ENCODE measurements at regions not wholly inside any gene's neighbourhood (a gene's known extent, or its start where the extent isn't known, plus 50 kb on each side); places are given as distances from the start of the nearest gene placed in this dataset.

GRCh38 chr10:3421537-3422257, 249.1 kb upstream of the PITRM1 start:
- DNase-seq: no peak

DNA sequence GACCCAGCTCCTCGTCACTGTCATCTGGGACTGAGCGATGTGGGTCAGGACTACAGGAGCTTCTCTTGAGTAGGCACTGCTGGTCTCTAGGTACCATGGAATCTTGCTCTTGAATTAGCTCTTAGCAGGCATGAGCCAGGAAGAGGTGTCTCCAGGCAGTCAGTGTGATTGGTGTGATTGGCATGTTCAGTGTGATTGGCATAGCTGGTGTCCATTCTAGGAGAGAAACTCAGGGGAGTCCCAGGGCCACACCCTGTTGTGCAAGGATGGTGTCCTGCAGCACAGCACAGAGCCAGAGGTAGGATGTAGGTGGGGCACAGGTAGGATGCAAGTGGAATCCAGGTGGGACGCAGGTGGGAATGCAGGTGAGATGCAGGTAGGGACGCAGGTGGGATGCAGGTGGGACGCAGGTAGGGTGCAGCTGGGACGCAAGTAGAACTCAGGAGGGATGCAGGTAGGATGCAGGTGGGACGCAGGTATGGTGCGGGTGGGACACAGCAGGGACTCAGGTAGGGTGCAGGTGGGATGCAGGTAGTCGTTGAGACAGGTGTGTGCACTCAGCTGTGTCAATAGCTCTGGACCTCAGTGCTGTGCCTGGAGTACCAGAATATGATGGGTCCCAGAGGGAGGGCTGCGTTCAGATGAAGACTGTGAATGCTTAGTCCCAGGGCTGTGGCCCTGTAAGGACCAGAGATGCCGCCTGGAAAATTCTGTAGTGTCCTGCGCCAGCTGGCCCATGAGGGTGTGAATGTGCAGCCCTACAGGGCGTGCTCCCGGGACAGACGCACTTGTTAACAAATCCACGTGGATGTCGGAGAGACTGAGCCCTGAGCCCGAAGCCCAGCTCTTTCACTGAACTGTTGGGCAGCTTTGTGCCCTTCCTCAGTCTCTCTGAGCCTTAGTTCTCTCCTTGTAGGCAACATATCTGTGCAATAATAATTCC, 248.2 kb upstream of the PITRM1 start:
- DNase-seq: no peak

DNA sequence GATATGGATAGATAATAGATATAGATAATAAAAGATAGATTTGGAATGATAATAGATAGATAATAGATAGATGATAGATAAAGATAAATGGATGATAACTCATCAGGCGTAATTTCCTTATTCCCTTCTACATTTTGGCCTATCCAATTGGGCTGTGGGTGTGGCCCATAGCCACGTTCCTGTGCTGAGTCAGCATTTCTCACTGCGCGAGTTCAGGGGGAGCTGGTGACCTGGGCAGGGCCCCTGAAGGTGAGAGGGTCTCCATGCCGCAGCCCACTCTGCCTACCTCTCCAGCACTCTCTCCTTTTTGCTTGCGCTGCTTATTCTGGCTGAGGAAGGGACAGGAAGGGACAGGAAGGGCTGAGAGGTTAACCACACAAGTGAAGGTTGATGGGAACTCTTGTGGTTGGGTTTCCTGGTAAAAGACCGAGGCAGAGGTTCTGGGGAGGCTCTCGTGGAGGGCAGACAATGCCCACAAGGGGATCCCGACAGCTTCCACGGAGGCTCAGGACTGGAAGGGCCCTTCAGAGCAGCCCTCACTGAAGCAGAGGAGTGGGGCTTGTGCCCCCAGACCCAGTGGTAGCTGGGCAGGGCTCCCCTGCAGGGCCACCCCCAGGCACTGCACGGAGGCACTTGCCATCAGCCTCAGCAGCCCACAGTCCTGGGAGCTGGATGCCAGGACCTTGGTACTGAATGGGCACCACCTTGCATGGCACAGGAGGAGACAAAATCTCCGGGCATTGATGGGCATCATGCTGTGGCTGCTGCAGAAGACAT, 247.3 kb upstream of the PITRM1 start:
- DNase-seq: no peak

DNA sequence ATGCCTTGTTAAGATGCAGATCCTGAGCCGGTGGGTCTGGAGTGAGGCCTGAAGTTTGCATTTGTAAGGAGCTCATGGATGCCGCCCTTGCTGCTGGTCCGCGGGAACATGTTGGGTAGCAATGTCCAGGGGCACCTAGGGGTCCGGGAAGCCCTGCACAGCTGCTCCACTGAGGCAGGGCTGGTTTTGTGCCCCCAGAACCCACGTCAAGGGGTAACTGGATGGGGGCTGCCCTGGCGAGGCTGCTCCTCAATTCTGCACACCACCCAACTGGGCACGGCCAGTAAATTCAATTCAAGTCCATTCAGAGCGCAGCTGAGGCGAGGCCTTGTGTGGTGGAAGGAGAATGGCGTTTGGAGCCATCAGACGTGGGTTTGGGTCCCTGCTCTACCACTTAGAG, 246.3 kb upstream of the PITRM1 start:
- no peak for DNase-seq

DNA sequence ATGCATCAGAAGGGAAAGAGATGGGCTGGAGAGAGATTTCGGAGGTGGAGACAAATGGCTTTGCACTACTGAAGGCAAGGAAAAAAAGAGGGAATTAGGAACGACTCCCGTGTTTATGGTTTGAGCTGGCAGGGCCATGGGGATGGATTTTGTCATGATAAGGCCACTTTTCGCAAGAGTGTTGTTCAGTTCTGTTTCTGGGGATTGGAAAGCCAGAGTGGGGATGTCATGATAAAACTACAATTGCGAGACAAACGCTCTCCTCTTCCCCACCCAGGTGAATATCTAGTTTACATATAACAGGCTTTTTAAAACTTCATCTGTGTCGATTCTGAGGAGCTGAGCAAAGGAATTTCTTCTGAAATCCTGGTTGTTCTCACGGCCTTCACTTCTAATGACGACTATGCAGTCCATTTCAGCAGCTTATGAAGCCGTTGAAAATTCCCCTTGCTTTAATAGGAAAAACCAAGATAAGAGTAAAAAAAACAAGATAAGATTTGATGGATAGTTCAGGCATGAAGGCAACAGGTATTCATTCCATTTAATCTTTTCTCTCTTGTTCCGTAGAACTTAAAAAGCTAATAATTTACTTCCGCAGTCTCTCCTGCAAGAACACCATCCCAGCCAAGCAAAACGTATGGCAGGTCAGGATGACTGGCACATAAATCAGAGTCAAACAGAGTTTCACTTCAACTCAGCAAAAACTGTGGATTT, 245.6 kb upstream of the PITRM1 start:
- DNase-seq: no peak

DNA sequence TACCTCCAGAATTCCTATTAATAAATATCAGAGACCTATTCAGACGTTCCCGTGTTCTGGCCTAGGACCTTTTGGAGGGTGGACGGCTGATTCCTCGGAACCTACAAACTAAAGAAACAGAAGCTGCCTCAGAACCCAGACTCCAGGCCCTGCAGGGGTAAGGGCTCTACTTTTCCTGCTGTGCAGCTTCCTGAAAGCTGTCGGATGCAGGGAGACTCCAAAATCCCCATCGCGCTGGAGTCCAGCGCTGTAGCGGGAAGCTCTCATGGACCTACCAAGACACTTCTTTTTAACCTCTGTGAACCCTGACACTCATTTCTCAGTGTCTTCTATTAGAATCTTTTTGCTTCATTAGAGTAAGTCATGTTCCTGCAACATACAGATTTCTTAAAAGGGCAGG, 244.5 kb upstream of the PITRM1 start:
- DNase-seq: no peak

GRCh38 chr10:3415878-3416605, 243.5 kb upstream of the PITRM1 start:
- DNase-seq: no peak

- no peak for DNase-seq
Measured at GRCh38 chr10:3415038-3415736, 242.6 kb upstream of the PITRM1 start.

DNA sequence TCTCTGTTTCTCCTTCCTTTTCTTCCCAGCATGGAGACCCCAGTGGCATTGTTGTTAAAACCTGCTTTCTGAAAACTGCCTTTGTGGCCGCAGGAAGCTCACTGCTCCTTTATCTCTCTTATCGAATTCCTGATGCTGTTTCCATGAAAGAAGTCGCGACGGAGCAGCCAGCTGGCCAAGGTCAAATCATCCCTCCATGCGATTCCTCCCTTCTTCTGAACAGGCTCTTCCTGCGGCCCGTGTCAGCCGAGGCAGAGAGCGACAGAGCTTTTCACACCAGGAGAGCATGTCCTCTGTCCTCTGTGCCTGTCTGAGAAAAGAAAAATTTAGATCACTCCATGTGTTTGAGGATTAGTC, 242.1 kb upstream of the PITRM1 start:
- DNase-seq: no peak

- DNase-seq: no peak
Measured at GRCh38 chr10:3413937-3414666, 241.5 kb upstream of the PITRM1 start.

- no peak for DNase-seq
Measured at GRCh38 chr10:3412646-3413045, 240.1 kb upstream of the PITRM1 start.

- DNase-seq: no peak
Measured at GRCh38 chr10:3412071-3412582, 239.5 kb upstream of the PITRM1 start.

- DNase-seq: no peak
Measured at GRCh38 chr10:3411044-3411443, 238.5 kb upstream of the PITRM1 start.

DNA sequence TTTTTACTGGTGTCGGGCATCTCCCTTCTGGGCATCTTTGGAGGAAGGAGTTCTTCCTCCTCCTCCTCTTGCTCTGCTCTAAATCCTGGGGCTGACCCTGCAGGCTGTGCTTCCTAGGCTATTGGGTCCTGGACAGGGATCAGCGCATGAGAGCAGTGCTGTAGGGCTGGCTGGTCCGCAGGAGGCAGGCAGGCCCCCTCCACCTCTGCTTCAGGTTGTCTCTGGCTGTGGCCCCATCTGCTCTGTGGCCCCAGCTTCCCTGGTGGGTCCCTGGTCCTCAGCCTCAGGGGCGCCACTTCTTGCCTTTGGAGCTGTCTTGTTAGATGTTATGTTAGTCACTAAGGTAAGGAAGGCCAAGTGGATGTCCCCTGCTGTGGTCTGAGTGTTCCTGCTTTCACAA, 237.3 kb upstream of the PITRM1 start:
- no peak for DNase-seq

- no peak for DNase-seq
Measured at GRCh38 chr10:3408603-3409365, 236.2 kb upstream of the PITRM1 start.

DNA sequence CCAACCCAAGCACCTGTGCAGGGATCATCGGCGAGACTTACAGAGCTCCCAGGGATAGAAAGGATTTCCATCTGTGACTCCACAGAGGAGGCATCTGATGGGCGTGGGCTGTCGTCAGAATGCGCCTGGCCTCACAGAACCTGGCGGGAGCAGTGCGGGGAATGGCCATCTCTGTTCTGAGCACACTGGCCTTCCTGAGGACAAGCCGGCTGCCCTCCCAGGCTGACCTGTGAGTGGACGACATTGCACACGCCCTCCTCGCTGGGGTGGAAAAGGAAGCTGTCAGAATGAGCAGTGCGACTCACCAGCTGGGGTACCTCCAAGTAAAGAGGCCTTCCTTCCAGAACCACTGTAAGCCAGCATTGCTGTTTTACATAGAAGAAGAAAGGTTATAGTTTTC, 234.6 kb upstream of the PITRM1 start:
- DNase-seq: no peak

DNA sequence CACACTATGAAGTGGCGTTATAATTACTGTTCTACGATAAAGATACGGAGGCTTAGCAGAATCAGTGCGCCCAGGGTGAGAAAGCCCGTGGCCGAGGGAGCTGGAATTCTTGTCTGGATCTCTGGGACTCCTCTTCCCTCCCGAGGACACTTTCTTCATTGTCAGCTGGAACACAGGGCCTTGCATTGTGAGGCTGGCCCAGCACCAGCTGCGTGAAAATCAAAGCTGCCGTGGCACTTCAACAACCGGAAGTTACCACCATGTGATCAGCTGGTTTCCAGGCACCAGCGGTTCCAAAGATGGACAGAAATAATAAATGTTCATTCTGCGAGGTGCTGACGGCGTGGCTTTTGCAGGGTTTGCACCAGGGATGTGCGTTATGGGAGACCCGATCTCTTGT, 234.0 kb upstream of the PITRM1 start:
- DNase-seq: no peak

- no peak for DNase-seq
Measured at GRCh38 chr10:3404381-3404780, 231.8 kb upstream of the PITRM1 start.

DNA sequence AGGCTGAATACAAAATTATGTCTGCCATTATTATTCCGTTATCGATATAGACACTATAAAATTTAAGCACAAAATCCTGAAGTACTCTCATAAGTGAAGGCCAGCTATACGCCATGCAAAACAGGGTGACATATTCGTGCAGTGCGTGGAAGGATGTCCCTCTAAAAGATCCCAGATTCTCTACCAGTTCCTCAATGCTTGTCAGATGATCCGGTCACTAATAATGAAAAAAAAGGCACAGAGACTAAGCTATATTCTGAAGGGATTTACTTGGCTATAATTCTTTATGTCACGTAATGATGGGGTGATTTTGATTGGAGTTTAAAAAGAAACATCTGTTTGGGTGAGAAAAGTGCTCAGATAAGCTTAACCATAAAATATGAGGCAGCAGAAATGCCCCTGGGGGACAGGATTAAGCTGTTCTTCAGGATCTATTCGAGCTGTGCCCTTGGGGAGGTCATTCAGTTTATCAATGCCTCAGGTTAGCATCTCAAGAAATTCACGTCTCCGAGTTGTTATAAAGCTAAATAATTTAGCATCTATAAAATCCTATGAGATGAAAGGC, 229.7 kb upstream of the PITRM1 start:
- DNase-seq: no peak
